ENCODE measurements at regions not wholly inside any gene's neighbourhood (a gene's known extent, or its start where the extent isn't known, plus 50 kb on each side); places are given as distances from the start of the nearest gene placed in this dataset.

- Mint-ChIP-seq H3K27me3 (no peaks in the 10 kb centered on the region), H3K4me1 (ENCODE audit: low read depth) (peaks cover 5% of the 10 kb centered on the region), H3K4me3 (no peak overlapping the region), H3K36me3 (ENCODE audit: low read depth) (no peaks in the 10 kb centered on the region), H3K27ac (no peak overlapping the region), H3K9me3 (peaks cover 6% of the 10 kb centered on the region)
- ChIA-PET CTCF (interaction anchor here (1.5 kb wide), 1 partner anchor 28 kb away, joined by 4 read pairs; no protein-coding TSS in a partner anchor), POLR2A (interaction anchor here (0.7 kb wide), 1 partner anchor 348 kb away, joined by 3 read pairs; no protein-coding TSS in a partner anchor)
- no peak for ATAC-seq
- intact Hi-C loops (cut with micrococcal nuclease) = no loop called here
- no peak for DNase-seq
- TF ChIP-seq, protein P1, sequence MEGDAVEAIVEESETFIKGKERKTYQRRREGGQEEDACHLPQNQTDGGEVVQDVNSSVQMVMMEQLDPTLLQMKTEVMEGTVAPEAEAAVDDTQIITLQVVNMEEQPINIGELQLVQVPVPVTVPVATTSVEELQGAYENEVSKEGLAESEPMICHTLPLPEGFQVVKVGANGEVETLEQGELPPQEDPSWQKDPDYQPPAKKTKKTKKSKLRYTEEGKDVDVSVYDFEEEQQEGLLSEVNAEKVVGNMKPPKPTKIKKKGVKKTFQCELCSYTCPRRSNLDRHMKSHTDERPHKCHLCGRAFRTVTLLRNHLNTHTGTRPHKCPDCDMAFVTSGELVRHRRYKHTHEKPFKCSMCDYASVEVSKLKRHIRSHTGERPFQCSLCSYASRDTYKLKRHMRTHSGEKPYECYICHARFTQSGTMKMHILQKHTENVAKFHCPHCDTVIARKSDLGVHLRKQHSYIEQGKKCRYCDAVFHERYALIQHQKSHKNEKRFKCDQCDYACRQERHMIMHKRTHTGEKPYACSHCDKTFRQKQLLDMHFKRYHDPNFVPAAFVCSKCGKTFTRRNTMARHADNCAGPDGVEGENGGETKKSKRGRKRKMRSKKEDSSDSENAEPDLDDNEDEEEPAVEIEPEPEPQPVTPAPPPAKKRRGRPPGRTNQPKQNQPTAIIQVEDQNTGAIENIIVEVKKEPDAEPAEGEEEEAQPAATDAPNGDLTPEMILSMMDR (IDR thresholded peaks at IDR 0.05) = no peak
Observed at GRCh38 chr13:29964181-29964845, 113.9 kb upstream of the UBL3 start.

GRCh38 chr13:29963089-29963488 is 112.7 kb upstream of the UBL3 start:
- TF ChIP-seq, protein P1 (IDR thresholded peaks at IDR 0.05) = no peak
- Mint-ChIP-seq H3K27me3 (no peaks in the 10 kb centered on the region), H3K36me3 (ENCODE audit: low read depth) (no peaks in the 10 kb centered on the region), H3K27ac (no peak overlapping the region), H3K4me1 (ENCODE audit: low read depth) (peaks cover 12% of the 10 kb centered on the region), H3K4me3 (no peak overlapping the region), H3K9me3 (peaks cover 5% of the 10 kb centered on the region)
- no peak for DNase-seq
- intact Hi-C loops (cut with micrococcal nuclease) = no loop called here
- no peak for ATAC-seq
- ChIA-PET POLR2A (no interaction called here), CTCF (interaction anchor here (1.5 kb wide), 1 partner anchor 27 kb away, joined by 4 read pairs; no protein-coding TSS in a partner anchor)

DNA sequence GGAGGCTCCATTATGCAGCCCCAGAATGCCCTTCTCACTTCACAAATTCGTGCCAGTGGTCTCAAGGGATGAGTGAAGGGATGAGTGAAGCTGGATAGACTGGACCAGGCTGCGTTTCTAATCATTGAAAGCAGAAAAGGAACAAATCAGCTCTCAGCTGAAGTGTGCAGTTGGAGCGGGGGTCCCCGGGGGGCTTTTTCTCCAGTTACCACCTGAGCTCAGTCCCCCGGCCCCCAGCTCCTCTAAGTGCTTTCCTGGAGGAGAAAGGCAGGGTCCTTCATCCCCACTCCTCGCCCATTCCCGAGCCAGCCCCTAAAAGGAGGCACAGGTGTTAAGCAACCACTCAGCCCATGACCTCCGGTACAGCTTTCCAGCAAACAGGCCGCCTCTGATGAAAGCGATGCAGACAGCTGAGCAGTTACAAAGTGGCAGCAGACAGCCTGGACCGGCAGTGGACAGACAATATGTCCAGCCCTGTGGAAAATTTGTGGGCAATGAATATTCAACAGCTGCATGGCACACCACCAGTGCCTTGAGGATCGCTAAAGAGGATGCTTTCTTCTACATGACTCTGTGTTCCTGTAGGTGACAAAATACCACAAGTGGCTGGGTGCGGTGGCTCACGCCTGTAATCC is 110.7 kb upstream of the UBL3 start:
- no peak overlapping the region for H3K27ac Mint-ChIP-seq
- TF ChIP-seq, protein P1 (IDR thresholded peaks at IDR 0.05) = no peak
- CTCF ChIA-PET = no interaction called here
- POLR2A ChIA-PET = no interaction called here
- H3K4me1 Mint-ChIP-seq (ENCODE audit: low read depth) = peaks cover 21% of the 10 kb centered on the region
- DNase-seq (no peak), ATAC-seq (no peak)
- no peak overlapping the region for H3K4me3 Mint-ChIP-seq
- no peaks in the 10 kb centered on the region for H3K27me3 Mint-ChIP-seq
- H3K9me3 Mint-ChIP-seq = no peaks in the 10 kb centered on the region
- H3K36me3 Mint-ChIP-seq (ENCODE audit: low read depth) = no peaks in the 10 kb centered on the region
- intact Hi-C loops (cut with micrococcal nuclease) = no loop called here

GRCh38 chr13:29959603-29960002 is 109.2 kb upstream of the UBL3 start:
- ChIA-PET POLR2A (no interaction called here), CTCF (no interaction called here)
- Mint-ChIP-seq H3K27ac (no peak overlapping the region), H3K36me3 (ENCODE audit: low read depth) (no peaks in the 10 kb centered on the region), H3K9me3 (no peaks in the 10 kb centered on the region), H3K27me3 (no peaks in the 10 kb centered on the region), H3K4me3 (no peak overlapping the region), H3K4me1 (ENCODE audit: low read depth) (peaks cover 25% of the 10 kb centered on the region)
- TF ChIP-seq, protein P1 (IDR thresholded peaks at IDR 0.05) = no peak
- DNase-seq (no peak), ATAC-seq (no peak)
- intact Hi-C loops (cut with micrococcal nuclease) = no loop called here

DNA sequence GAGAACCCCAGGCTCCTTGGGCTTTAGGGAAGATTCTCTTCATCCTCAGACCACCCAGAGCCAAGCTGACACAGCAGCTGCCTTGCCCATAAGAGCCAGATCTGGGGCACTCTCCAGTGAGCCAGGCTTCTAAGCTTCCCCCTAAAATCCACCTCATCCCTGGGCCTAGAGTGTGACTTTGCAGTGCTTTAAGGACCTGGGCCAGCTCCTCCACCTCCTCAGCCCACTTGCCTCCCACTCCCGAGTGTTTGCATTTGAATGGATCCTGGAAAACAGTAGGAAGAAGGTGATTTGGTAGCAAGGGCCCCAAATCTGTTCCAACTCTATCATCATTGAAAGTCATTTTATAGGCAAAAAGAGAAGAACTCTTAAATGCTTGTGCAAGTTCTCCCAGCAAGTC is 108.7 kb upstream of the UBL3 start:
- Mint-ChIP-seq H3K36me3 (ENCODE audit: low read depth) (no peaks in the 10 kb centered on the region), H3K9me3 (no peaks in the 10 kb centered on the region), H3K4me3 (no peak overlapping the region), H3K27ac (no peak overlapping the region), H3K27me3 (no peaks in the 10 kb centered on the region), H3K4me1 (ENCODE audit: low read depth) (peaks cover 30% of the 10 kb centered on the region)
- ChIA-PET CTCF (interaction anchor here (1.2 kb wide), 1 partner anchor 34 kb away, joined by 4 read pairs; no protein-coding TSS in a partner anchor), POLR2A (no interaction called here)
- intact Hi-C loops (cut with micrococcal nuclease) = no loop called here
- no peak for ATAC-seq
- DNase-seq = no peak
- TF ChIP-seq, protein P1 (IDR thresholded peaks at IDR 0.05) = no peak

All from activated CD8-positive, alpha-beta T cell treated with anti-CD3 and anti-CD28 coated beads for 36 hours (primary cell).